HG03108 (cell line): ENCODE measurements at regions not wholly inside any gene's neighbourhood (a gene's known extent, or its start where the extent isn't known, plus 50 kb on each side); places are given as distances from the start of the nearest gene placed in this dataset.
"Not testable (repeated sequence)": the region's sequence is repeated elsewhere in the genome, so short reads cannot be mapped to it uniquely, and the experiment has no call there.

Experiments
- ATAC-seq: cut with Tn5 transposase; IDR thresholded peaks from one replicate; pipeline ENCODE4 v1.9.1; 2021; ENCODE audit warnings: moderate library complexity; ENCODE audit not compliant: unreplicated experiment

- ATAC-seq, result no peak
Observed at GRCh38 chr7:87007038-87007437, 52.4 kb downstream of the ELAPOR2 start.

- ATAC-seq, result no peak
Observed at GRCh38 chr7:87004956-87005355, 54.5 kb downstream of the ELAPOR2 start.

GRCh38 chr7:87003872-87004798 lies 55.3 kb downstream of the ELAPOR2 start:
- no peak for ATAC-seq

- ATAC-seq, result no peak
Observed at GRCh38 chr7:87001214-87001613, 58.2 kb downstream of the ELAPOR2 start.

GRCh38 chr7:87000344-87000743 lies 59.1 kb downstream of the ELAPOR2 start:
- no peak for ATAC-seq

GRCh38 chr7:86999750-87000149 lies 59.7 kb downstream of the ELAPOR2 start:
- no peak for ATAC-seq

GRCh38 chr7:86995814-86996213 lies 63.6 kb downstream of the ELAPOR2 start:
- no peak for ATAC-seq

- no peak for ATAC-seq
Observed at GRCh38 chr7:86995052-86995725, 64.3 kb downstream of the ELAPOR2 start.

GRCh38 chr7:86991771-86992191 lies 67.7 kb downstream of the ELAPOR2 start:
- no peak for ATAC-seq

- ATAC-seq, result peak; percentile 92
Observed at GRCh38 chr7:86991093-86991769, 68.2 kb downstream of the ELAPOR2 start.

GRCh38 chr7:86989407-86989806 lies 70.0 kb downstream of the ELAPOR2 start:
- ATAC-seq, result no peak

- not testable (repeated sequence) for ATAC-seq
Observed at GRCh38 chr7:86987834-86988233, 71.6 kb downstream of the ELAPOR2 start.

GRCh38 chr7:86987358-86987757 lies 72.1 kb downstream of the ELAPOR2 start:
- ATAC-seq, result not testable (repeated sequence)

- not testable (repeated sequence) for ATAC-seq
Observed at GRCh38 chr7:86985342-86985741, 74.1 kb downstream of the ELAPOR2 start.

- ATAC-seq, result not testable (repeated sequence)
Observed at GRCh38 chr7:86983654-86984053, 75.8 kb downstream of the ELAPOR2 start.

GRCh38 chr7:86981937-86982336 lies 77.5 kb downstream of the ELAPOR2 start:
- not testable (repeated sequence) for ATAC-seq

- no peak for ATAC-seq
Observed at GRCh38 chr7:86981127-86981526, 78.3 kb downstream of the ELAPOR2 start.

- no peak for ATAC-seq
Observed at GRCh38 chr7:86980223-86980622, 79.2 kb downstream of the ELAPOR2 start.

- ATAC-seq, result peak; percentile 95
Observed at GRCh38 chr7:86978808-86979506, 80.5 kb downstream of the ELAPOR2 start.

- no peak for ATAC-seq
Observed at GRCh38 chr7:86976958-86977357, 82.5 kb downstream of the ELAPOR2 start.

- ATAC-seq, result no peak
Observed at GRCh38 chr7:86975914-86976313, 83.5 kb downstream of the ELAPOR2 start.
